ENCODE measurements at regions not wholly inside any gene's neighbourhood (a gene's known extent, or its start where the extent isn't known, plus 50 kb on each side); places are given as distances from the start of the nearest gene placed in this dataset.
"Not testable (repeated sequence)": the region's sequence is repeated elsewhere in the genome, so short reads cannot be mapped to it uniquely, and the experiment has no call there.

GRCh38 chr3:16073203-16073602 is 101.3 kb upstream of the GALNT15 start:
- Histone ChIP-seq H3K9ac (ENCODE audit: low read depth, low read length) (no peak overlapping the region), H3K4me3 (ENCODE audit: low read depth, low read length) (no peak overlapping the region), H3K9me3 (ENCODE audit: control insufficient read depth, insufficient read depth, low read length) (peaks cover 5% of the 10 kb centered on the region), H3K36me3 (ENCODE audit: control insufficient read depth, insufficient read depth, low read length) (no peaks in the 10 kb centered on the region), H3K4me1 (ENCODE audit: control insufficient read depth, insufficient read depth, low read length) (no peaks in the 10 kb centered on the region), H3K27me3 (ENCODE audit: control insufficient read depth, insufficient read depth, low read length) (no peaks in the 10 kb centered on the region)

DNA sequence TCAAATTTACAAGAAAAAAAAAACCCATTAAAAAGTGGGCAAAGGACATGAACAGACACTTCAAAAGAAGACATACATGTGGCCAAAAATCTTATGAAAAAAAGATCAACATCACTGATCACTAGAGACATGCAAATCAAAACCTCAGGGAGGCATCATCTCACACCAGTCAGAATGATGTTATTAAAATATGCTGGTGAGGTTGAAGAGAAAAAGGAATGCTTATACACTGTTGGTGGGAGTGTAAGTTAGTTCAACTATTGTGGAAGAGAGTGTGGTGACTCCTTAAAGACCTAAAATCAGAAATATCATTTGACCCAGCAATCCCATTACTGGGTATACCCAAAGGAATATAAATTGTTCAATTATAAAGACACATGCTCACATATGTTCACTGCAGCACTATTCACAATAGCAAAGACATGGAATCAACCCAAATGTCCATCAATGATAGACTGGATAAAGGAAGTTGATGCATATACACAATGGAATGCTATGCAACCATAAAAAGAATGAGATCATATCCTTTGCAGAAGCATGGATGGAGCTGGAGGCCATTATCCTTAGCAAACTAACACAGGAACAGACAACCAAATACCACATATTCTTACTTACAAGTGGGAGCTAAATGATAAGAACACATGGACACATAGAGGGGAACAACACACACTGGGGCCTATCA is 100.3 kb upstream of the GALNT15 start:
- H3K4me1 ChIP-seq (ENCODE audit: control insufficient read depth, insufficient read depth, low read length): not testable (repeated sequence)

DNA sequence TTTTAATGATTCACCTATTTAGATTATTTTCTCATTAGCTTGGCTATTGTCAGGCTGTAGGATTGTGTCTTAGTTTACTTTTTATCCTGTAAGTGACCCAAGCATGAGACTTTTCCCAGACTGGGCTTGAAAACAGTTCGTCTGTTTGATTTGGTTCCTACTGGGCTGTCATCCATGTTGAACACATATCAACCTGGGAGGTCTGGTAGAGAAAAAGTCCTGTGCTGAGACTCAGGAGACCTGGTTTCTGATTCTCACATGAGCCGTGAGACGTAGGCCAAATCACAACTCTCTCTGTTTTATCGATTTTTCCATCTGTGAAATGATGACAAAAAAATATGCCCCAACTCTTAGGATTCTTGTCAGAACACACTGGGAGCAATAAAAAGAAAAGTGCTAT is 98.8 kb upstream of the GALNT15 start:
- H3K4me3 ChIP-seq (ENCODE audit: low read depth, low read length): no peak overlapping the region
- H3K36me3 ChIP-seq (ENCODE audit: control insufficient read depth, insufficient read depth, low read length): no peaks in the 10 kb centered on the region
- no peaks in the 10 kb centered on the region for H3K4me1 ChIP-seq (ENCODE audit: control insufficient read depth, insufficient read depth, low read length)
- peaks cover 5% of the 10 kb centered on the region for H3K9me3 ChIP-seq (ENCODE audit: control insufficient read depth, insufficient read depth, low read length)
- H3K27me3 ChIP-seq (ENCODE audit: control insufficient read depth, insufficient read depth, low read length): no peaks in the 10 kb centered on the region
- no peak overlapping the region for H3K9ac ChIP-seq (ENCODE audit: low read depth, low read length)

More for the DNA sequence above, 100.3 kb upstream of the GALNT15 start:
- not testable (repeated sequence) for H3K9me3 ChIP-seq (ENCODE audit: control insufficient read depth, insufficient read depth, low read length); H3K4me3 ChIP-seq (ENCODE audit: low read depth, low read length); H3K36me3 ChIP-seq (ENCODE audit: control insufficient read depth, insufficient read depth, low read length); H3K9ac ChIP-seq (ENCODE audit: low read depth, low read length); H3K27me3 ChIP-seq (ENCODE audit: control insufficient read depth, insufficient read depth, low read length)

GRCh38 chr3:16076564-16076963 is 97.9 kb upstream of the GALNT15 start:
- H3K36me3 ChIP-seq (ENCODE audit: control insufficient read depth, insufficient read depth, low read length): no peaks in the 10 kb centered on the region
- H3K4me1 ChIP-seq (ENCODE audit: control insufficient read depth, insufficient read depth, low read length): no peaks in the 10 kb centered on the region
- no peak overlapping the region for H3K4me3 ChIP-seq (ENCODE audit: low read depth, low read length)
- H3K9me3 ChIP-seq (ENCODE audit: control insufficient read depth, insufficient read depth, low read length): peaks cover 5% of the 10 kb centered on the region
- no peaks in the 10 kb centered on the region for H3K27me3 ChIP-seq (ENCODE audit: control insufficient read depth, insufficient read depth, low read length)
- H3K9ac ChIP-seq (ENCODE audit: low read depth, low read length): no peak overlapping the region

DNA sequence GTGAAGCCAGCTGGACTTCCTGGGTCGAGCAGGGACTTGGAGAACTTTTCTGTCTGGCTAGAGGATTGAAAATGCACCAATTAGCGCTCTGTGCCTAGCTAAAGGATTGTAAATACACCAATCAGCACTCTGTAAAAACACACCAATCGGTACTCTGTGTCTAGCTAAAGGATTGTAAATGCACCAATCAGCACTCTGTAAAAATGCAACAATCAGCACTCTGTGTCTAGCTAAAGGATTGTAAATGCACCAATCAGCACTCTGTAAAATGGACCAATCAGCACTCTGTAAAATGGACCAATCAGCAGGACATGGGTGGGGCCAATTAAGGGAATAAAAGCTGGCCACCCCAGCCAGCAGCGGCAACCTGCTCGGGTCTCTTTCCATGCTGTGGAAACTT is 97.3 kb upstream of the GALNT15 start:
- not testable (repeated sequence) for H3K9ac ChIP-seq (ENCODE audit: low read depth, low read length); H3K9me3 ChIP-seq (ENCODE audit: control insufficient read depth, insufficient read depth, low read length); H3K27me3 ChIP-seq (ENCODE audit: control insufficient read depth, insufficient read depth, low read length); H3K4me3 ChIP-seq (ENCODE audit: low read depth, low read length); H3K4me1 ChIP-seq (ENCODE audit: control insufficient read depth, insufficient read depth, low read length); H3K36me3 ChIP-seq (ENCODE audit: control insufficient read depth, insufficient read depth, low read length)

- H3K36me3 ChIP-seq (ENCODE audit: control insufficient read depth, insufficient read depth, low read length); H3K9me3 ChIP-seq (ENCODE audit: control insufficient read depth, insufficient read depth, low read length); H3K9ac ChIP-seq (ENCODE audit: low read depth, low read length); H3K4me3 ChIP-seq (ENCODE audit: low read depth, low read length); H3K27me3 ChIP-seq (ENCODE audit: control insufficient read depth, insufficient read depth, low read length); H3K4me1 ChIP-seq (ENCODE audit: control insufficient read depth, insufficient read depth, low read length): not testable (repeated sequence)
Measured at GRCh38 chr3:16077681-16078080, 96.8 kb upstream of the GALNT15 start.

GRCh38 chr3:16079519-16079918 is 95.0 kb upstream of the GALNT15 start:
- Histone ChIP-seq H3K4me1 (ENCODE audit: control insufficient read depth, insufficient read depth, low read length) (no peaks in the 10 kb centered on the region), H3K36me3 (ENCODE audit: control insufficient read depth, insufficient read depth, low read length) (no peaks in the 10 kb centered on the region), H3K4me3 (ENCODE audit: low read depth, low read length) (no peak overlapping the region), H3K27me3 (ENCODE audit: control insufficient read depth, insufficient read depth, low read length) (no peaks in the 10 kb centered on the region), H3K9ac (ENCODE audit: low read depth, low read length) (no peak overlapping the region), H3K9me3 (ENCODE audit: control insufficient read depth, insufficient read depth, low read length) (peaks cover 5% of the 10 kb centered on the region)

DNA sequence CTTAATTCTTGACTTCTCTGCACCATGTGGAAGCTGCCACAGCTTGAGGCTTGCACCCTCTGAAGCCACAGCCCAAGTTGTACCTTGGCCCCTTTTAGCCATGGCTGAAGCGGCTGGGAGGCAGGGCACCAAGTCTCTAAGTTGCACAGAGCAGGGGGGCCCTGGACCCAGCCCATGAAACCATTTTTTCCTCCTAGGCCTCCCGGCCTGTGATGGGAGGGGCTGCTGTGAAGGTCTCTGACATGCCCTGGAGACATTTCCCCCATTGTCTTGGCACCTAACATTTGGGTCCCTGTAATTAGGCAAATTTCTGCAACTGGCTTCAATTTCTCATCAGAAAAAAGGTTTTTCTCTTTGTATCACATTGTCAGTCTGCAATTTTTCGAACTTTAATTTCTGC is 92.8 kb upstream of the GALNT15 start:
- H3K4me3 ChIP-seq (ENCODE audit: low read depth, low read length): no peak overlapping the region
- H3K36me3 ChIP-seq (ENCODE audit: control insufficient read depth, insufficient read depth, low read length): no peaks in the 10 kb centered on the region
- H3K27me3 ChIP-seq (ENCODE audit: control insufficient read depth, insufficient read depth, low read length): no peaks in the 10 kb centered on the region
- no peak overlapping the region for H3K9ac ChIP-seq (ENCODE audit: low read depth, low read length)
- H3K9me3 ChIP-seq (ENCODE audit: control insufficient read depth, insufficient read depth, low read length): peaks cover 4% of the 10 kb centered on the region
- H3K4me1 ChIP-seq (ENCODE audit: control insufficient read depth, insufficient read depth, low read length): no peaks in the 10 kb centered on the region

DNA sequence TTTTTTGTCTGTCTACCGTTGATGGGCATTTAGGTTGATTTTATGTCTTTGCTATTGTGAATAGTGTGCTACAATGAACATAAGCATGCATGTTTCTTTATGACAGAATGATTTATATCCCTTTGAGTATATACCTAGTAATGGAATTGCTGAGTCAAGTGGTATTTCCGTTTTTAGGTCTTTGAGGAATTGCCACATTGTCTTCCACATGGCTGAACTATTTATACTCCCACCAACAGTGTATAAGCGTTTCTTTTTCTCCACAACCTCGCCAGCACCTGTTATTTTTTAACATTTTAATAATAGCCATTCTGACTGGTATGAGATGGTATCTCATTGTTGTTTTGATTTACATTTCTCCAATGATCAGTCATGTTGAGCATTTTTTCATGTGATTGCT is 89.6 kb upstream of the GALNT15 start:
- Histone ChIP-seq H3K4me3 (ENCODE audit: low read depth, low read length) (no peak overlapping the region), H3K36me3 (ENCODE audit: control insufficient read depth, insufficient read depth, low read length) (no peaks in the 10 kb centered on the region), H3K9ac (ENCODE audit: low read depth, low read length) (no peak overlapping the region), H3K27me3 (ENCODE audit: control insufficient read depth, insufficient read depth, low read length) (no peaks in the 10 kb centered on the region), H3K9me3 (ENCODE audit: control insufficient read depth, insufficient read depth, low read length) (no peaks in the 10 kb centered on the region), H3K4me1 (ENCODE audit: control insufficient read depth, insufficient read depth, low read length) (no peaks in the 10 kb centered on the region)

GRCh38 chr3:16085410-16085809 is 89.1 kb upstream of the GALNT15 start:
- no peaks in the 10 kb centered on the region for H3K4me1 ChIP-seq (ENCODE audit: control insufficient read depth, insufficient read depth, low read length)
- no peak overlapping the region for H3K4me3 ChIP-seq (ENCODE audit: low read depth, low read length)
- H3K36me3 ChIP-seq (ENCODE audit: control insufficient read depth, insufficient read depth, low read length): no peaks in the 10 kb centered on the region
- H3K9me3 ChIP-seq (ENCODE audit: control insufficient read depth, insufficient read depth, low read length): no peaks in the 10 kb centered on the region
- H3K9ac ChIP-seq (ENCODE audit: low read depth, low read length): no peak overlapping the region
- H3K27me3 ChIP-seq (ENCODE audit: control insufficient read depth, insufficient read depth, low read length): no peaks in the 10 kb centered on the region

- H3K36me3 ChIP-seq (ENCODE audit: control insufficient read depth, insufficient read depth, low read length): no peaks in the 10 kb centered on the region
- no peak overlapping the region for H3K4me3 ChIP-seq (ENCODE audit: low read depth, low read length)
- no peaks in the 10 kb centered on the region for H3K27me3 ChIP-seq (ENCODE audit: control insufficient read depth, insufficient read depth, low read length)
- no peaks in the 10 kb centered on the region for H3K9me3 ChIP-seq (ENCODE audit: control insufficient read depth, insufficient read depth, low read length)
- no peaks in the 10 kb centered on the region for H3K4me1 ChIP-seq (ENCODE audit: control insufficient read depth, insufficient read depth, low read length)
- no peak overlapping the region for H3K9ac ChIP-seq (ENCODE audit: low read depth, low read length)
Measured at GRCh38 chr3:16085884-16086608, 88.4 kb upstream of the GALNT15 start.

- H3K36me3 ChIP-seq (ENCODE audit: control insufficient read depth, insufficient read depth, low read length): no peaks in the 10 kb centered on the region
- H3K9ac ChIP-seq (ENCODE audit: low read depth, low read length): no peak overlapping the region
- H3K27me3 ChIP-seq (ENCODE audit: control insufficient read depth, insufficient read depth, low read length): no peaks in the 10 kb centered on the region
- H3K4me3 ChIP-seq (ENCODE audit: low read depth, low read length): no peak overlapping the region
- no peaks in the 10 kb centered on the region for H3K9me3 ChIP-seq (ENCODE audit: control insufficient read depth, insufficient read depth, low read length)
- no peaks in the 10 kb centered on the region for H3K4me1 ChIP-seq (ENCODE audit: control insufficient read depth, insufficient read depth, low read length)
Measured at GRCh38 chr3:16086690-16087089, 87.8 kb upstream of the GALNT15 start.
